HG03139 (cell line): ENCODE measurements at regions not wholly inside any gene's neighbourhood (a gene's known extent, or its start where the extent isn't known, plus 50 kb on each side); places are given as distances from the start of the nearest gene placed in this dataset.
"Not testable (repeated sequence)": the region's sequence is repeated elsewhere in the genome, so short reads cannot be mapped to it uniquely, and the experiment has no call there.

Experiments
- ATAC-seq: cut with Tn5 transposase; IDR thresholded peaks from one replicate; pipeline ENCODE4 v1.9.1; 2021; ENCODE audit not compliant: unreplicated experiment

DNA sequence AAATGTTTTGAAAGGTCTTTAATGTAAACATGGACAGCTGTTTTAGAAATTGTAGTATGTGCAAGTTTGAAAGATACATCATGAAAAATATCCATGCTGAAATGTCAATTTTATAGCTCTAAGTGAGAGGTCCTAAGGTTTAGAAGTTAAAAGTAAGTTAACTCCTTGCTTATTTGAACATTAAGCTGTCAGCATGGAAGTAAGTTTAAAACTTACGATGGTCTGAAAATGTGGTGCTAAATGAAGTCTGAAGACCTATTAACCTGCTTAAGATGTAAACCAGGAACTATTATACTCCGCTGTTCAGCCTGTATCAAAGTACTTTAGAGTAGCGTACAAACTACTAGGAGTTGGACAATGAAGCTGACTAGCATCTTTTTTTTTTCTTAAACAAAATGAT is 1082.4 kb downstream of the TMTC2 start:
- no peak for ATAC-seq

DNA sequence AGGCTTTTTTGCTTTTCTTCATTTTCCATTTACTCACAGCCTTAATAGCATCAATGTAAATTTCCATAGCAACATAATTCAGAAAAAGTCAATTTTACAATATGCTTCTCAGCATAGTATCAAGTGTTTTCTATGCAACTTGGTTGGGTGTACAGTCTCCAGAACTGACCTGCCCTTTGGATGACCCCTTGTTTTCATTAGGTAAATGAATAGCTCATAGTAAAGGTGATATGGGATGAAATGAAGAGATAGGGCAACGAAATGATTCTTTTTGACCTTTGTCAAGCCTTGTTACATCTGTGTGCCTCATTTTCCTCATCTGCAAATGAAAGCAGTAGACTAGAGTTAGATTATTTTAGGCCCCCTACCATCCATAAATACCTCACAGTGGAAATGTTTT is 1081.0 kb downstream of the TMTC2 start:
- no peak for ATAC-seq

DNA sequence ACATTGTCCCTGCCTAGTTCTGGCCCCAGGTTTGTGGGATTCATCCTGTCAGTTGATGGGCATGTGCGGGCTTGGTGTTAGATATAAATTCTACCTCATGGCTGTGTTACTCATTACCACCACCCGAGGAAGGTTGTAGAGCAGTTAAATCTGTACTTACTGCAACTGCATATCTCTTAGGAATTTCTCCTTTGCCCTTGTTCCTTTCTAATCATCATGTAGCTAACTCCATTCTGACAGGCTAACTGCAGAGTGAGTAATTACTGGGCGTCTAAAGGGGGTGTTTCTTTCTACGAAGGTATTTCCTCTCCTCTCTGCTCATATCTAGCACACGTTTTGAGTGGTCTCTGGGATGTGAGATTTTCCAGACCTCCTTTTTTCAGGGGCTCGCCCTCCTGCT is 1076.7 kb downstream of the TMTC2 start:
- ATAC-seq = no peak

DNA sequence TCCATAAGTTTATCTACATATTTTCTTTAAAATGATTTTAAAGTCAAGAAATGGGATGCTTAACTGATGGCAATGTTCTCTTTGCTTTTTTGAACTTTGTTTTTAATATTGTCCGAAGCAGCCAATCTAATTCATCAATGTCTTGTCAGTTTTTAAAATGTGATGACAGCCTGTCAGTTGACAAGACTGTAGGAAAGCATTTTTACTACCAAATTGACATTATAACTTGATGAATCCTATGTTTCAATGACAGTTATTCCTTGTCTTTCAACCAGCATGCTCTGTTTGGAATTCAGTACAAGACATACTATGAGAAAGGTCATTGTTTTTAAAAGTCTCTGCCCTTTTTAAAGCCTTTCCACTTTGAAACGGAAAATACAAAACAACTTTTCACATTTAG is 1073.2 kb downstream of the TMTC2 start:
- no peak for ATAC-seq

DNA sequence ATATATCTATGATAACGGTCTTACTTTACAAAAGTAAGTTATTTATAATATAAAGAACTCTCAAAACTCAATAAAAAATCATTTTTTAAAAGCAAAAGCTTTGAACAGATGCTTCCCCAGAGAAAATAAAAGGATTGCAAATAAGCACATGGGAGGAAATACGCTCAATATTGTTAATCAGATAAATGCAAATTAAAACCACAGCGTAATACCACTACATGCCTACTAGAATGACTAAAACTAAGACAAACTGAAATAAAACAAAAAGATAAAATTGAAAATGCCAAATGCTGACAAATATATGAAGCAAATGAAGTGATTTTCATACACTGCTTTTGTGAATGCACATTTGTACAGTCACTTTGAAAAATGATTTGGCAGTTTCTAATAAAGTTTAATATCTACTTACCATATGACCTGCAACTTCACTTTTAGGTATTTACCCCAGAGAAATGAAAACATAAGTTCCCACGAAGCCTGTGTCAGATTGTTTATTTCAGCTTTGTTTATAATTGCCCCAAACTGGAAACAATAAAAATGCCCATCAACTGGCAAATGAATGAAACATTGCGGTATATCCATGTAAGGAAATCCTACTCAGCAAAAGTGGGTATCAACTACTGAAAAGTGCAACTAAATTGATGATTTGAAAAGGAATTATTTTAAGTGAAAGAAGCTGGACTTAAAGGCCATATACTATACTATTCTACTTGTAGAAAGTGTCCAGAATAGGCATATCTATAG is 1072.4 kb downstream of the TMTC2 start:
- ATAC-seq = no peak

DNA sequence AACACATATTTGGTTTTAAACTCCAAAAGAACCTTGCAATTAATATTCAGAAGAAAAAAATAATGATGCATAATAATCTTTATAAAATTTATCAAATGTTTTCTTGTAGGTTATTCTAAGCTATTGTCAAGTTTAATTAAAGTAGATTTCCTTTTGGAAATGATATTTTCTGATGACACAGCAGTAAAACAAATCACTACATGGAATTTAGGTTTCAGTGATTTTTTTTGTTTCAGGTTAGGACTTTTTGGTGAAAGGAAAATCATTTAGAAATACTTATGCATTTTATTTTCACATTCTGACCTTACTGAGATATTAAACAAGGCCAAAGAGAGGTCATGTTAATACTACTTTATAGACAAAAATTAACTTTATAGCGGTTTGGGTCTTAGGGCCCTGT is 1067.2 kb downstream of the TMTC2 start:
- no peak for ATAC-seq

DNA sequence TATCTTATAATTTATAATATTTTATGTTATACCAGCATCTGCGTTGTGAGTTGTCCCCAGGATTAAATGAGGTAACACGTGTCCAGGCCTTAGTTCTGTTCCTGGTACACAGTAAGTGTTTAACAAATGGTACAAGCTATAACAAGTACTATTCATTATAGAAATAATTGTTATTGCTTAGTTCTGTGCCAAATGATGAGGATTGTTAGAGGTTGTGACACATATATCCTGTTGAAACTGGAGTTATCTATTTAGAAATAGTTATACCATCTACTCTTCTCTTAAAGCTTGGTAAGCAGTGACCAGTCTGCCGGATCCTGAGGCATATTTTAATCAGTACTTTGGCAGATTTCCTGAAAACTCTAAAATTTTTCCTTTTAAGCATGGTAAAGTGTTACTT is 1066.5 kb downstream of the TMTC2 start:
- no peak for ATAC-seq

DNA sequence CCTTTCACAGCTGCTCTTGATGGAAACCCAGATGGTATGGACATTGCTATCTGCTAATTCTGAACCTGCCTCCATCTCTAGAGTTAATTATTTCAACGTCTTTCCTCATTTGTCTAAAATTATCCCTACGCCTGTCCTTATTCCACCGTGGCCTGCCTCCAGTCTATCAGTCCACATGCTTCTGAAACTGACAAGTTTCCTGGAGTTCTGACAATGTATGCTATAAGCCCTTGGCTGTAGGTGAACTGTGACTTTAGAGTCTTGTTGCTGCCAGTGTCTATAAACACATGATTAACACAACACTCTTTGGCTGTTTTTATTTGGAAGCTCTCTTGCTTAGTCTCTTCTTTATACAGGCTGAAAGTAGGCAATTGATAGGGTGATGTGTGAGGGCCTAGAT is 1052.9 kb downstream of the TMTC2 start:
- ATAC-seq = no peak

DNA sequence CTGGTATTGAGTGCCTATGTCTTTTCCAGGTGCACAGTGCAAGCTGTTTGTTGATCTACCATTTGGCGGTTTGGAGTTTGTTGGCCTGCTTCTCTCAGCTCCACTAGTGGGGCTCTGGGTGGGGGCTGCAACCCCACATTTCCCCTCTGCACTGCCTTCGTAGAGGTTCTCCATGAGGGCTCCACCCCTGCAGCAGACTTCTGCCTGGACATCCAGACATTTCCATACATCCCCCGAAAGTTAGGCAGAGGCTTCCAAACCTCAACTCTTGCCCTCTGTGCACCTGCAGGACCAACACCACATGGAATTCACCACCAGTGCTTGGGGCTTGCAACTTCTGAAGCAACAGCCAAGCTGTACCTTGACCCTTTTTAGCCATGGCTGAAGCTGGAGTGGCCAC is 1024.1 kb downstream of the TMTC2 start:
- ATAC-seq = no peak

DNA sequence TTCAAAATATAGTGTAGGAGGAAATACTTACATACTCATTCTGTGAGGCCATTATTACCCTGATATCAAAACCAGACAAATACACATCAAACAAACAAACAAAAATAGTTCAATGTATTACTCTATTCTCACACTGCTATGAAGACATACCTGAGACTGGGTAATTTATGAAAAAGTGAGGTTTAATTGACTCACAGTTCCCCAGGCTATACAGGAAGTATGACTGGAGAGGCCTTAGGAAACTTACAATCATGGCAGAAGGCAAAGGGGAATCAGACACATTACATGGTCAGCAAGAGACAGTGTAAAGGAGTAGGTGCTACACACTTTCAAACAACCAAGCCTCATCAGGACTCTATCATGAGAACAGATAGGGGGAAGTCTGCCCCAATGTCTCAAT is 1023.2 kb downstream of the TMTC2 start:
- ATAC-seq = no peak

DNA sequence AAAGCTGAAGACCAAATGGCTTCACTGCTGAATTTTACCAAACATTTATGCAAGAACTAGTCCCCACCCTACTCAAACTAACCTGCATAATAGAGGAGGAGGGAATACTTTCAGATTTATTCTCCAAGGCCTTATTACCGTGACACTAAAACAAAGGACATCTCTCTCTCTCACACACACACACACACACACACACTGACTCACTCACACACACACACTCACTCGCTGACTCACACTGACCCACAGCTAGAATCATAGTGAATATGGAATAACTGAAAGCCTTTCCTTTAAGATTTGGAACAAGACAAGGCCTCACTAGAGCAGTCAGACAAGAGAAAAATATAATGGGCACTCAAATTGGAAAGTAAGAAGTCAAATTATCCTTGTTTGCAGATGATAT is 1014.1 kb downstream of the TMTC2 start:
- no peak for ATAC-seq

DNA sequence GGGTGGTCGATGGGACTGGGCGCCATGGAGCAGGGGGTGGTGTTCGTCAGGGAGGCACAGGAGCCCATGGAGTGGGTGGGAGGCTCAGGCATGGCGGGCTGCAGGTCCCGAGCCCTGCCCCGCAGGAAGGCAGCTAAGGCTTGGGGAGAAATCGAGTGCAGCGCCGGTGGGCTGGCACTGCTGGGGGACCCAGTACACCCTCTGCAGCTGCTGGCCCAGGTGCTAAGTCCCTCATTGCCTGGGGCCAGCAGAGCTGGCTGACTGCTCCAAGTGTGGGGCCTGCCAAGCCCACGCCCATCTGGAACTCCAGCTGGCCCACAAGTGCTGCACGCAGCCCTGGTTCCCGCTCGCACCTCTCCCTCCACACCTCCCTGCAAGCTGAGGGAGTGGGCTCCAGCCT is 1009.6 kb downstream of the TMTC2 start:
- ATAC-seq = not testable (repeated sequence)

DNA sequence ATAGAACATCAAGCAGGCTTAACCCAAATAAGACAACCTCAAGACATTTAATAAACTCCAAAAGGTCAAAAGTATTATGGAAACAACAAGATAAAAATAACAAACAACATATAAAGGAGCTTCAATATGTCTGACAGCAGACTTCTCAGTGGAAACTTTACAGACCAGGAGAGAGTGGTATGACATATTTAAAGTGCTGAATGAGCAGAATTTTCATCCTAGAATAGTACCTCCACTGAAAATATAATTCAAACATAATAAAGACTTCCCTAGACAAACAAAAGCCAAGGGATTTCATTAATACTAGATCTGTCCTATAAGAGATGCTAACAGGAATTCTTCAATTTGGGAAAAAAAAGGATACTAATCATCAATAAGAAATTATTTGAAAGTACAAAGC is 1005.0 kb downstream of the TMTC2 start:
- ATAC-seq = no peak

DNA sequence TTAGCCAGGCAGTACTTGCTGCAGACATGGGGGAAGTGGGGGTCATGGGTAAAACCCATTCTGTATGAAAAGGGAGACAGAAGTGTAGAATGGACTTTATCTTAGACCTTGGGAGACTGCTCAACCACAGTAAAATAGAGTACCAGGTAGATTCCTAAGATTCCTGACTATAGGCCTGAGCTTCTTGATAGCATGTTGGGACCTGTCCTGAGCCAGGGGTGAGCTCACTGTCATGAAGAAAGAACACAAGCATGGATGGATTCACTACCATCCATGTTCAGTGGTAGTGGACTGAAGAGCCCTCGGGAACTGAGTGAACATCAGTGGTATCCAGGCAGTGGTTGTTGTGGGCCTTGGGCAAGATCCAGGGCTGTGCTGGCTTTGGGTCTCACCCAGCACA is 1003.8 kb downstream of the TMTC2 start:
- ATAC-seq = no peak

DNA sequence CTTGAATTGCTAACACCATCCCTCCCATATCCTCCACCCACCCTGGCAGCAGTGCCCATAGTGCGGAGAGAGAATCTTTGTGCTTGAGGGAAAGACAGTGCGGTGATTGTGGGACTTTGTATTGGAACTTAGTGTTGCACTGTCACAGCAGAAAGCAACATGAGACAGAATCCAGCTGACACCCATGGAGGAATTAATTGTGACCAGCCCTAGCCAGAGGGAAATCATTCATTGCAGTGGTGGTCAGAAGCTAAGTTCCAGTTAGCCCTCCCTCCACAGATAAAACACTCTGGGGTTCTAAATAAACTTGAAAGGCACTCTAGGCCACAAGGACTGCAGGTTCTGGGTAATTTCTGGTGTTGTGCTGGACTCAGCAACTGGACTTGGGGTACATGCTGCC is 1002.6 kb downstream of the TMTC2 start:
- ATAC-seq = no peak

DNA sequence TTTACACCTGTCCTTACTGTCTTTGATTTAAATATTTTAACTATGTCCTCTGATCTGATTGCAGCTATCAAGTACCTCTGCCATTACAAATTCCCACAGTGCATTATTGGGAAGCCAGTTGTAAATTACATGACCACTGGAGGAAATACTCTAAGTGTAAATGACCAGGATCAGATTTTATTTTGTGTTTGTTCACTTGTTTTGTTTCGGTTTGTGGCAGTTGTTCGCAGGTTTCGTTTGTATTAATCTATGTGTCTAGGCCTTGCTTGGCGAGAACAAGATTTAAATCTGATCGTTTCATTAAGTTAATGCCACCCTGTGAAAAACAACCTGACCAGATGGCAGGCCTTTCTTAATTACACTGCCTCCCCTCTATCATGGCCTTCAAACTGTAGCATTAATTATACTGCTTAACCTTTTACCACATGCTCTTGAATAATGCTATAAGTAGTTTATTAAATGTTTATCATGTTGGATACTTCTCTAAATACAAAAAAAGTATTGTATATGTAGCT is 990.1 kb downstream of the TMTC2 start:
- ATAC-seq = no peak

DNA sequence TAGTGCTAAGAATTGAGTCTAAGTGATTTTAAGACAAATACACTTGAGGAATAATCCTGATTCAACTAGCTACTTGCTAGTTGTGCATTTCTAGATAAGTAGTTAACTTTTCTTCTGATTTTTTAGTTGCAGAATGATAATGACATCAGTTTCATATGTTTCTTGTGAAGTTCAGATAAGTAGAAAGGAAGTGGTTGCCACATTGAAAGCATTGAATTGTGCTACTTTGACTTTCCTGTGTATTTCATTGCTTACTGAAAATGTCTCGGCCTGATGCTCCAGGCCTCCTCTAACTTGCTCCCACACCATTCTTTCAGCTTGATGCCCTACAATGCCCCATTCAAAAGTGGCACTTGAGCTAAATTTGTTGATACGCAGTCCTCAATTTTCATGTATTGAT is 980.0 kb downstream of the TMTC2 start:
- ATAC-seq = no peak

DNA sequence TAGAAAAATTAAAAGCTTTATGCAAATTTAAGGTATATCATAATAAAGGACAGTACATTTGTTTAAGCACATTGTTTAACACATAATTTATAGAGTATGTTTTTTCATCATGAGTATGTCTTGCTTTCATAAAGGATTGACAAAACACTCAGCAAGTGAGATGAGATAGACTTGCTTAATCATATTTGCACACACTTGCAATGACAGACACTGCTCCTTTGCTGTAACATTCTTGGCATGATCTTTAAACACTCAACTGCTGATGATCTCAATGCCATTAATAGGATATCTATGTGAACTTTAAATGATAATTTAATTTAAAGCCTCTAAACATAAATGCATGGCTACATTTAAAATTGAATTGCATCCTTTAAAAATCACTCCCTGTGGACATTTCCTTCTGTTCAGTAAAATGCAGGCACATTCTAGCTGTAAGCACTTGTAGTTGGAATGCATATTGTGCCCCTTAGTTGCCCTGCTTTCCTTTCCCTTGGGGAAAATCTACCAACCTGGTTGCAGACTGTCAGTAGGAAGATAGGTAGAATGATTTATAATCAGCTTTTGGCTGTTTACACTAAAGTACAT is 979.0 kb downstream of the TMTC2 start:
- ATAC-seq = no peak

DNA sequence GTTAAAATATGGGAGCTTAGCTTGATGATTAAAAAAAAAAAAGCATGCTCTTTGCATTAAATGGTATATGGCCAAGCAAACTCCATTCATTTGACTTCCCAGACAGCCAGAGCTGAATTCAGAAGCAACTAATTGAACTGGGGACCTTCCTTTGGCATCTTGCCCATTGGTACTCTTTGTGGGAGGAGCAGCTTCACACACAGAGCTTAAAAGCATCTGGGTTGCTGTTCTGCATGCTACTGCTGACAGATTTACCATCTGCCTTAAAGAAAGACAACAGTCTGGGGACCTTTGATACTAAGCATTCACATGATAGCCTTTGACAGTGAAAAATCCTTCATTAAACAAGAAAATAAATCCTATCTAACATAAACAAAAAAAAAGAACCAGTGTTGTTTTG is 977.9 kb downstream of the TMTC2 start:
- no peak for ATAC-seq

DNA sequence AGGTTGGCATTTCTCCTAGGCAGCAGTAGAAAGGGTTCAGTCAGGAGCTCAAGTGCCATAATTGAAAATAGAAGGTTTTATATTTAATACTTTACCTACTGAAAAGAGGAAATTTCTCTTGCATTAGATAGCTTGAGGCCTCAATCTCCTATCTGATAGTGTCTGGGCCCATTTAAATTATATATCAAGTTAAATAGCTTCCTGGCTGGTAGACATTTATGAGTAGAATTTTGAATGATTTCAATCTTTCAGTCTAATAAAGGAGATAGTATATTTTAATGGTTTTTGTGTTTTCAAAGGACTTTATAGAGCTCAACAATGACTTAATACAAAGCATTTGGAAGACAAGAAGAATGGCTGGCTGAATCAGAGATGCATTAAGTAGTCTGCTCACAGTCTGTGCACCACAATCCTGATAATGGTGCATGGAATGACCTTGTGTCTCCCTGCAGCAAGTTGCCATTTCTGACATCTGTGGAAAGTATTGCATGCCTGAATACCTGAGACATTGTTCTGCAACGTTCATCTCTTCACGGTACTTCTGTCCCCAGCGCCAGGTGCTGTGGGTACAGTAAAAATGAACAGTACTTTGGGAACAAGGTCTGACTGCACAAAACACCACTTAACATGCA is 974.1 kb downstream of the TMTC2 start:
- ATAC-seq = no peak

DNA sequence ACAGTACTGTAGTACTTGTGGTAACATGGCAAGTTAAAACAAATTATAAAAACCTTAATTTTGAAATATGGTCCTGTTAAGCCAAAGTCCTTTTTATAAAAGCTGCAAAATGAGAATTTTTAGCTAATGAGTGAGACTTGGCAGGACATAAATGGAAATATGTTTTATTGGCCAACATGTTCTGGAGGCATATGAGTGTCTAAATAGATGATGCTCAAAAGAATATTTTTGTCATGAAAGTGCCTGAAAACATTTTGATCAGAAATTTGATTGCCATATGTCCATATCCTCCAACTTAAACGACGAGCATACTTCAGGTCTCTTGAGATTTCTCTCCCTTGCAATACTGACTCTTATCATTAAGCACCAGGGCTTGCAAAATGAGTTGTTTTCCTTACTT is 972.6 kb downstream of the TMTC2 start:
- no peak for ATAC-seq

DNA sequence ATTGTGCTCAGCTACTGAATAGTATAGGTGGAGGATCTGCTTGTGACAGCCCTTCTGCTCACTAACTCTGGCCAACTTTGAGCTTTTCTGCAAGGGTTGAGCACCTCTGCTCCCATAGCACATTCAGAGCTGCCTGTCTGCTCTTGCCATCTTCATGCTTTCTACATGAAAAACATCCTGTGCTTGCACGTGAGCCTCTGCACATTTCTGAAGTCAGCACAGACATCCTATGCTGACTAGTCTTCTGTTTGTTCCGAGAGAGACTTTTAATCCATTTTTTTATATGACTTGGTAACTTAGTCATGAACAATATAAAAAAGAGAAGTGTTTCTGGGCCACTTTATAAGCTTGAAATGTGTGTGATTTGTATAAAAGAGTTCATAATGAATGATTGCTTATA is 969.3 kb downstream of the TMTC2 start:
- no peak for ATAC-seq
